Activated CD4-positive, alpha-beta T cell treated with anti-CD3 and anti-CD28 coated beads, Interleukin-2, amount 10 ng/mL, durations not matched to agents 24 days and 14 days (primary cell): ENCODE measurements at regions not wholly inside any gene's neighbourhood (a gene's known extent, or its start where the extent isn't known, plus 50 kb on each side); places are given as distances from the start of the nearest gene placed in this dataset.

Experiments used
- DNase-seq: peaks from one replicate; pipeline ENCODE4 v3.0.0; 2022
- H3K27ac Mint-ChIP-seq: one replicate; pipeline ENCODE4 v1.8.0; 2022; ENCODE audit warnings: mild to moderate bottlenecking, mixed read lengths
- H3K27me3 Mint-ChIP-seq: one replicate; pipeline ENCODE4 v1.8.0; 2022; ENCODE audit warnings: mixed read lengths
- H3K36me3 Mint-ChIP-seq: one replicate; pipeline ENCODE4 v1.8.0; 2022; ENCODE audit warnings: low read depth, mild to moderate bottlenecking, mixed read lengths
- H3K4me1 Mint-ChIP-seq: one replicate; pipeline ENCODE4 v1.8.0; 2021; ENCODE audit warnings: mixed read lengths
- H3K4me3 Mint-ChIP-seq: one replicate; pipeline ENCODE4 v1.8.0; 2022; ENCODE audit warnings: mild to moderate bottlenecking, moderate library complexity, mixed read lengths
- H3K9me3 Mint-ChIP-seq: one replicate; pipeline ENCODE4 v1.8.0; 2021; ENCODE audit warnings: mixed read lengths
- intact Hi-C: fragments of 100-400 bp; cut with micrococcal nuclease; formaldehyde crosslinking; loops from one replicate; pipeline ENCODE4 v1.15.1; 2023

DNA sequence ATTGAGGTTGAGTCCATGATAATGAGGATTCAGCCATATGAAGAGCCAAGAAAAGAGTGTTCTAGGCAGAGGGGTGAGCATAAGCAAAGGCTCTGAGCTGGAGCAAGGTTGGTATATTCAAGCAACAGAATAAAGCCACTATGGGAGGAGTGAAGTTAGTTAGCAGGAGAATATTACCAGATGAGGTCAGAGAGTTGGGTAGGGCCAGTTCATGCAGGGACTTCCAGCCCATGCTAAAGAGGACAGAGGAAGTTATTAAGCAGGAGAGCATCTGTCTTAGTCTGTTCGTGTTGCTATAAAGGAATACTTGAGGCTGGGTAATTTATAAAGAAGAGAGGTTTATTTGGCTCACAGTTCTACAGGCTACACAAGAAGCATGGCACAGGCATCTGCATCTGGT, 57.1 kb upstream of the ATG10 start:
- peaks cover 2% of the 10 kb centered on the region for H3K27me3 Mint-ChIP-seq
- H3K27ac Mint-ChIP-seq: no peak overlapping the region
- no peaks in the 10 kb centered on the region for H3K4me1 Mint-ChIP-seq
- H3K4me3 Mint-ChIP-seq: no peak overlapping the region
- peaks cover 4% of the 10 kb centered on the region for H3K9me3 Mint-ChIP-seq
- no peaks in the 10 kb centered on the region for H3K36me3 Mint-ChIP-seq
- DNase-seq: no peak
- intact Hi-C loops: no loop called here

- H3K36me3 Mint-ChIP-seq: no peaks in the 10 kb centered on the region
- intact Hi-C loops: no loop called here
- DNase-seq: no peak
- peaks cover 2% of the 10 kb centered on the region for H3K27me3 Mint-ChIP-seq
- no peaks in the 10 kb centered on the region for H3K4me1 Mint-ChIP-seq
- peaks cover 4% of the 10 kb centered on the region for H3K9me3 Mint-ChIP-seq
- H3K4me3 Mint-ChIP-seq: no peak overlapping the region
- no peak overlapping the region for H3K27ac Mint-ChIP-seq
Measured at GRCh38 chr5:81912933-81913332, 58.9 kb upstream of the ATG10 start.

DNA sequence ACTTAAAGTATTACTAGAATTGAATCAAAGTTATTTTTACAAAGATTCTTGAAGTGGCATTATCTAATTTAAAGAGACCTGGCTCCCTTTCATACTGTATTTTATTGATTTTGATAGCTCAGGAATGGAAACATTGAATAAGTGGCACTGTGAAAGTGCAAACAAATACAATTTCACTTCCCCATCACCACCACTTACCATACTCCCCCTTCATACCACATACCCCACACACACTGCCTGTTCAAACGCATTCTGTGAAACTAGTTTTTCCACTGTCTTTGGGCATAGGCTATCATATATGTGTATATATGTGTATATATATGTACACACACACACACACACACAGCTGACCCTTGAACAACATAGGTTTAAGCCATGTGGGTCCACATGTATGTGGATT, 62.1 kb upstream of the ATG10 start:
- Mint-ChIP-seq H3K4me1 (no peaks in the 10 kb centered on the region), H3K9me3 (peaks cover 2% of the 10 kb centered on the region), H3K27ac (no peak overlapping the region), H3K36me3 (no peaks in the 10 kb centered on the region), H3K27me3 (peaks cover 2% of the 10 kb centered on the region), H3K4me3 (no peak overlapping the region)
- DNase-seq: no peak
- intact Hi-C loops: no loop called here

- Mint-ChIP-seq H3K4me1 (no peaks in the 10 kb centered on the region), H3K36me3 (no peaks in the 10 kb centered on the region), H3K9me3 (no peaks in the 10 kb centered on the region), H3K4me3 (no peak overlapping the region), H3K27me3 (no peaks in the 10 kb centered on the region), H3K27ac (no peak overlapping the region)
- DNase-seq: no peak
- intact Hi-C loops: no loop called here
Measured at GRCh38 chr5:81908771-81909170, 63.1 kb upstream of the ATG10 start.

DNA sequence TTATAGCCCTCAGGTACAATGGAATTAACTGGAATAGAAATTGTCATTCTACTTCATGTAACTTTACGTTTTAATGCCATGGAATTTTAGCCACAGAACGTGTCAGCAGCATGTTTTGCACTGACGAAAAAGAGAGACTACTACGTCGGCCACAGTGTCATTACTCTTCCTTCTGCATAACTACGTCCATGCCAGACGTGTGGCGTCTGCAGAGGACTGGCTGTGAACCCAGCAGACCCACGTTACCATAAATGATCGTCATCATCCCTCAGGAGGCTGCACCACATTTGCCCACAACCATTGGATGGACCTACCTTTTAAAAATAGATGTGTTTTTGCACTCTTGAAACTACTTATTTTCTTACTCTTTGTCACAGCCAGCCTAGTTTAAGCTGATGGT, 63.8 kb upstream of the ATG10 start:
- no peak for DNase-seq
- Mint-ChIP-seq H3K27ac (no peak overlapping the region), H3K9me3 (no peaks in the 10 kb centered on the region), H3K4me1 (no peaks in the 10 kb centered on the region), H3K27me3 (no peaks in the 10 kb centered on the region), H3K36me3 (no peaks in the 10 kb centered on the region), H3K4me3 (no peak overlapping the region)
- intact Hi-C loops: no loop called here

GRCh38 chr5:81907012-81907635, 64.7 kb upstream of the ATG10 start:
- intact Hi-C loops: no loop called here
- no peaks in the 10 kb centered on the region for H3K27me3 Mint-ChIP-seq

DNA sequence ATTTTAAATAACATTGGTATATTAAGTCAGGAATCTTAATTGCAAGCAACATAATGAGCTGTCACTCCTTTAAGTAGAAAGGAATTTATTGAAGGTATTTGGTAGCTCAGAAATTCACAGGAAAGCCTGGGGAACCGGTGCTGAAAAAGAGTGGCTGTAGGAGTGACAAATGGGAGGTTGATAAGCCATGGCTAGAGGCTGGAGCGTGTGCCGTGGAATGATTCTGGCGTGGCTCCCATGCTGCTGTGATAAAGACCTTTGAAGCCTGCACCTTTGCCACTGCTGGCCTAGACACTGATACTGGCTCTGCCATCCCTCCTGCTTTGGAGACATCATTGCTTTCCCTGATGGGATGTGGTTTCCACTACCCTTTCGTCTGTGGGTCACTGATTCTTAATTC, 65.7 kb upstream of the ATG10 start:
- no peak overlapping the region for H3K4me3 Mint-ChIP-seq

More at GRCh38 chr5:81907012-81907635, 64.7 kb upstream of the ATG10 start:
- Mint-ChIP-seq H3K4me3 (no peak overlapping the region), H3K9me3 (no peaks in the 10 kb centered on the region), H3K27ac (no peak overlapping the region), H3K36me3 (no peaks in the 10 kb centered on the region), H3K4me1 (no peaks in the 10 kb centered on the region)
- DNase-seq: no peak

GRCh38 chr5:81904861-81905260, 67.0 kb upstream of the ATG10 start:
- intact Hi-C loops: no loop called here
- Mint-ChIP-seq H3K27me3 (no peaks in the 10 kb centered on the region), H3K27ac (no peak overlapping the region), H3K4me3 (no peak overlapping the region), H3K36me3 (no peaks in the 10 kb centered on the region), H3K4me1 (no peaks in the 10 kb centered on the region), H3K9me3 (peaks cover 6% of the 10 kb centered on the region)
- no peak for DNase-seq

More for the DNA sequence above, 65.7 kb upstream of the ATG10 start:
- Mint-ChIP-seq H3K27me3 (no peaks in the 10 kb centered on the region), H3K4me1 (no peaks in the 10 kb centered on the region), H3K9me3 (peaks cover 5% of the 10 kb centered on the region), H3K27ac (no peak overlapping the region), H3K36me3 (no peaks in the 10 kb centered on the region)
- DNase-seq: no peak
- intact Hi-C loops: no loop called here

GRCh38 chr5:81904166-81904565, 67.7 kb upstream of the ATG10 start:
- intact Hi-C loops: no loop called here
- H3K36me3 Mint-ChIP-seq: no peaks in the 10 kb centered on the region
- no peak for DNase-seq
- no peak overlapping the region for H3K4me3 Mint-ChIP-seq
- H3K27ac Mint-ChIP-seq: no peak overlapping the region
- no peaks in the 10 kb centered on the region for H3K4me1 Mint-ChIP-seq
- no peaks in the 10 kb centered on the region for H3K27me3 Mint-ChIP-seq
- H3K9me3 Mint-ChIP-seq: peaks cover 6% of the 10 kb centered on the region

GRCh38 chr5:81901586-81901985, 70.2 kb upstream of the ATG10 start:
- Mint-ChIP-seq H3K4me3 (no peak overlapping the region), H3K27me3 (no peaks in the 10 kb centered on the region), H3K36me3 (no peaks in the 10 kb centered on the region), H3K4me1 (no peaks in the 10 kb centered on the region), H3K9me3 (peaks cover 6% of the 10 kb centered on the region), H3K27ac (no peak overlapping the region)
- DNase-seq: no peak
- intact Hi-C loops: no loop called here

- no peaks in the 10 kb centered on the region for H3K4me1 Mint-ChIP-seq
- intact Hi-C loops: no loop called here
- H3K27ac Mint-ChIP-seq: no peak overlapping the region
Measured at GRCh38 chr5:81899123-81899522, 72.7 kb upstream of the ATG10 start.

DNA sequence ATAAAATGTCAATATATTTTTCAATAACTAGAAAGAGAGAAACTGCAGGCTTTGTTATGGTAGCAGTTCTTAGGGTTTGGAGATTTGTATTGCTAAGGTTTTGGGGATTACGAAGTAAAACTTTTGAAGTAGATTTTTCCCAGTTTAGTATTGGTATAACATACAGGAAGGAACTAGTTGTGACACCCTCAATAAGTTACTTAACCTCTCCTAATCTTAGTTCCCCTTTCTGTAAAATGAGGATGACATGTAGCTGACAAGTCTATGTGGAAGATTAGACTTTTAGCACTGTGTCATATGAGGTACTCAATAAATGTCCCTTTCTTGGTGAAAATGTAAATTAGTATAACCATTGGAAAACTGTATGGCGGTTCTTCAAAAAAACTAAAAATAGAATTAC, 73.4 kb upstream of the ATG10 start:
- no peak for DNase-seq
- Mint-ChIP-seq H3K27ac (no peak overlapping the region), H3K36me3 (no peaks in the 10 kb centered on the region), H3K27me3 (no peaks in the 10 kb centered on the region), H3K9me3 (peaks cover 6% of the 10 kb centered on the region), H3K4me3 (no peak overlapping the region), H3K4me1 (no peaks in the 10 kb centered on the region)
- intact Hi-C loops: no loop called here

More at GRCh38 chr5:81899123-81899522, 72.7 kb upstream of the ATG10 start:
- no peaks in the 10 kb centered on the region for H3K27me3 Mint-ChIP-seq
- H3K4me3 Mint-ChIP-seq: no peak overlapping the region
- DNase-seq: no peak
- peaks cover 6% of the 10 kb centered on the region for H3K9me3 Mint-ChIP-seq
- H3K36me3 Mint-ChIP-seq: no peaks in the 10 kb centered on the region

DNA sequence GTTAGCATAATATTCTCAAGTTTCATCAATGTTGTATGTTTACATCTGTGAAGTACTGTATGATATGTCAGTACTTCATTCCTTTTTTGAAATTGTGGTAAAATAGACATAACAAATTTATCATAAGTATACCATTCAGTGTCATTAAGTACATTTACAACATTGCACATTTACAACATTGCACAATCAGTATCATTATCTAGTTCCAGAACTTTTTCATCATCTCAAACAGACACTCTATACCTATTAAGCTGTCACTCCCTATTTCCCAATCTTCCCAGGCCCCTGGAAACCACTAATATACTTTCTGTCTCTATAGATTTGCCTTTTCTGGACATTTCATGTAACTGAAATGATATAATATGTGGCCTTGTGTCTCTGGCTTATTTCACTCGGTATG, 75.1 kb upstream of the ATG10 start:
- H3K4me1 Mint-ChIP-seq: no peaks in the 10 kb centered on the region
- intact Hi-C loops: no loop called here
- H3K36me3 Mint-ChIP-seq: no peaks in the 10 kb centered on the region
- H3K4me3 Mint-ChIP-seq: no peak overlapping the region
- peaks cover 6% of the 10 kb centered on the region for H3K9me3 Mint-ChIP-seq
- DNase-seq: no peak
- no peak overlapping the region for H3K27ac Mint-ChIP-seq
- no peaks in the 10 kb centered on the region for H3K27me3 Mint-ChIP-seq

DNA sequence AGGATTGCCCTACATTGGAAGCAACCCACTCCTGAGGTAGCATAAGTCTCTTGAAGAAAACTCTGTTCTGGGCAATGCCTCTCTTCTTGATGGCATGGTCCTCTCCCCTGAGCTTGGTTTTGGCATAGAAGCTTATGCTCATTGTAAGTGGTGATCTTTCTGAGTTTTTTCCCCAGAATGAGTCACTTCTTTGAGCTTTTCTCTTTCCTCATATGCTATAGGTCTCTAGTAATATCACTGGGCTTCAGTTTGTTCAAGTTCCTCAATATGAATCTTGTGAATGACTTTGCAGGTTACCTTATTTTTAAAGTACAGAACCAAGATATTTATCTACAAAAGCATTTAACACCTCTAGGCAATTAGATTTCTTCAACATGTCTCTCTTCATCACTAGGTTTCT, 76.5 kb upstream of the ATG10 start:
- no peak for DNase-seq
- Mint-ChIP-seq H3K4me3 (no peak overlapping the region), H3K4me1 (no peaks in the 10 kb centered on the region), H3K9me3 (peaks cover 5% of the 10 kb centered on the region), H3K36me3 (no peaks in the 10 kb centered on the region), H3K27me3 (no peaks in the 10 kb centered on the region), H3K27ac (no peak overlapping the region)
- intact Hi-C loops: no loop called here

DNA sequence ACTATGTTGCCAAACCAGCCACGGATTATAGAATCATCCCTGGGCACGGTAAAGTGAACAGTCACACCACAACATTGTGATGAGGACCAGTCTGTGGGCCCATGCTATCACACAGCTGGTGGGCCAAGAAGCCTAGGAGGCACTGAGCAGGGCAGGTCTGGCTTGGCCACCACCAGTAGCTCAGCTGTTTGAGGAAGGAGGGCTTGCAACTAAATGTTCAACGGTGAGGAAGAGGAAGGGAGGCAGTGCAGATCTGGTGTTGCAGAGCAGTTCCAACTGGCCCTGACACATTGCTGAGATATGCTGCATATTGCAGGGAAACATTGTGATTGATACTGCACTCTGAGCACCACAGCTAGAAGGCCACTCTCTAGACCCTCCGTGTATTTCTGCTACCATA, 77.9 kb upstream of the ATG10 start:
- Mint-ChIP-seq H3K4me3 (no peak overlapping the region), H3K36me3 (no peaks in the 10 kb centered on the region), H3K4me1 (no peaks in the 10 kb centered on the region), H3K9me3 (peaks cover 5% of the 10 kb centered on the region), H3K27ac (no peak overlapping the region), H3K27me3 (no peaks in the 10 kb centered on the region)
- intact Hi-C loops: no loop called here
- DNase-seq: no peak
